UCSD-AML1 (cell line): ENCODE measurements at regions not wholly inside any gene's neighbourhood (a gene's known extent, or its start where the extent isn't known, plus 50 kb on each side); places are given as distances from the start of the nearest gene placed in this dataset.

Experiments used
- DNase-seq: peaks from one replicate; lab custom pipeline; 2025; ENCODE audit not compliant: unreplicated experiment; lab: John Stamatoyannopoulos, UW

GRCh38 chr17:62119373-62119772, 54.3 kb upstream of the MED13 start:
- no peak for DNase-seq
